Hepatocyte (in vitro differentiated cells): ENCODE measurements at regions not wholly inside any gene's neighbourhood (a gene's known extent, or its start where the extent isn't known, plus 50 kb on each side); places are given as distances from the start of the nearest gene placed in this dataset.

Source experiments
- EZH2 ChIP-seq: fragments of 200-600 bp; sonication (generic); IDR thresholded peaks from 2 replicates; pipeline ENCODE4 v1.6.1; 2016; ENCODE audit warnings: antibody characterized with exemption, mild to moderate bottlenecking, borderline replicate concordance
- TF ChIP-seq, protein P1 (sequence below): fragments of 200-600 bp; sonication (generic); IDR thresholded peaks from 2 replicates; pipeline ENCODE4 v1.5.1; 2016; ENCODE audit warnings: antibody characterized with exemption, mild to moderate bottlenecking; ENCODE audit not compliant: poor library complexity

DNA sequence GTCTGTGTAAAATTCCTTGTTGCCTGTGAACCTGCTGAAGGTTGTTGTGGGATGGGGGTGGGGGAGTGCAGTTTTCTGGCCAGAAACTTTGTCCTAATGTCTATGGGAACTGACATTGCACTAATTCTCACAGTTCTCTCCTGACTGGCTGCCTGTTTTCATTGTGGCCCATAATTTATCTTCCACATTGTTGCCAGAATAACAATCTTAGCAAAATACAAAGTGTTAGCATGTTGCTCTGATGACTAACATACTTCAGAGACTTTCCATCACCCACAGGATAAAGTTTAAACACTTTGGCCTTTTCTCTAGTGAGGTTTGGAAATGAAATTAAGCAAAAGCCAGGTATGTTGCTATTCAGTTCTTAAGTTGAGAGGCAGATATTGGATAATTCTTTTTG, 81.4 kb upstream of the TBC1D5 start:
- TF ChIP-seq, protein P1, sequence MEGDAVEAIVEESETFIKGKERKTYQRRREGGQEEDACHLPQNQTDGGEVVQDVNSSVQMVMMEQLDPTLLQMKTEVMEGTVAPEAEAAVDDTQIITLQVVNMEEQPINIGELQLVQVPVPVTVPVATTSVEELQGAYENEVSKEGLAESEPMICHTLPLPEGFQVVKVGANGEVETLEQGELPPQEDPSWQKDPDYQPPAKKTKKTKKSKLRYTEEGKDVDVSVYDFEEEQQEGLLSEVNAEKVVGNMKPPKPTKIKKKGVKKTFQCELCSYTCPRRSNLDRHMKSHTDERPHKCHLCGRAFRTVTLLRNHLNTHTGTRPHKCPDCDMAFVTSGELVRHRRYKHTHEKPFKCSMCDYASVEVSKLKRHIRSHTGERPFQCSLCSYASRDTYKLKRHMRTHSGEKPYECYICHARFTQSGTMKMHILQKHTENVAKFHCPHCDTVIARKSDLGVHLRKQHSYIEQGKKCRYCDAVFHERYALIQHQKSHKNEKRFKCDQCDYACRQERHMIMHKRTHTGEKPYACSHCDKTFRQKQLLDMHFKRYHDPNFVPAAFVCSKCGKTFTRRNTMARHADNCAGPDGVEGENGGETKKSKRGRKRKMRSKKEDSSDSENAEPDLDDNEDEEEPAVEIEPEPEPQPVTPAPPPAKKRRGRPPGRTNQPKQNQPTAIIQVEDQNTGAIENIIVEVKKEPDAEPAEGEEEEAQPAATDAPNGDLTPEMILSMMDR: no peak
- TF ChIP-seq EZH2: no peak
